K562 (cell line): ENCODE measurements at regions not wholly inside any gene's neighbourhood (a gene's known extent, or its start where the extent isn't known, plus 50 kb on each side); places are given as distances from the start of the nearest gene placed in this dataset.

Source experiments
- ATAC-seq: fragments of 200-7000 bp; cut with Tn5 transposase; 3 replicates; pipeline ENCODE4 v1.9.1; 2020; ENCODE audit warnings: moderate library complexity
- BruUV-seq: library from RNA; stranded (reverse); fragments of 400-500 nt; replicated peaks from 2 replicates; lab custom pipeline; 2021; lab: Mats Ljungman, UMichigan
- CTCF ChIA-PET: fragments of 300-600 bp; formaldehyde crosslinking; extraction: SDS; loops from one replicate; lab custom pipeline; 2021; ENCODE audit warnings: low intra/inter-chr PET ratio; lab: Yijun Ruan, JAX
- POLR2A ChIA-PET: fragments of 300-600, 350-650 bp; sonication (Branson Sonifier 250); formaldehyde crosslinking; extraction: SDS; loops from one replicate; lab custom pipeline; 2021; ENCODE audit warnings: antibody characterized with exemption, inconsistent platforms; lab: Yijun Ruan, JAX
- DNase-seq, 4 experiments: peaks; one replicate each; pipeline versions ENCODE4 v3.0.0 to v3.0.0-alpha.2; 2011 to 2018; ENCODE audit warnings: low spot score in 3 of 4, mixed read lengths in 3 of 4; ENCODE audit errors: extremely low read depth in 1 of 4
- FAIRE-seq: peaks from 2 replicates; lab custom pipeline; 2011; peaks lifted over from hg19 to GRCh38; lab: Jason Lieb, UNC
- H2AFZ ChIP-seq: 2 replicates; pipeline ENCODE4 v1.6.0; 2011; ENCODE audit warnings: low read depth, low read length, control low read depth, inconsistent platforms
- H3K27ac ChIP-seq: fragments of 200-600 bp; 3 replicates; pipeline ENCODE4 v1.8.0; 2011; ENCODE audit warnings: low read depth, mild to moderate bottlenecking, control low read depth, inconsistent platforms, low read length, moderate library complexity, mixed read lengths; ENCODE audit errors: extremely low read depth
- H3K27me3 ChIP-seq, 2 experiments: fragments of 300-600 bp in 1 of 2; 2 replicates in 1 of 2; 3 replicates in 1 of 2; pipeline versions ENCODE4 v1.6.0 to v1.8.0; 2011; ENCODE audit warnings: inconsistent platforms in 2 of 2, low read length in 2 of 2, mild to moderate bottlenecking in 1 of 2, mixed read lengths in 1 of 2, moderate library complexity in 1 of 2; ENCODE audit not compliant: control insufficient read depth in 2 of 2, insufficient read depth in 2 of 2
- H3K36me3 ChIP-seq: fragments of 300-600 bp; 3 replicates; pipeline ENCODE4 v1.8.0; 2011; ENCODE audit warnings: mild to moderate bottlenecking, low read length, inconsistent platforms; ENCODE audit not compliant: control insufficient read depth, insufficient read depth
- H3K4me1 ChIP-seq, 2 experiments: fragments of 200-600 bp in 1 of 2; replicated peaks in 1 of 2; 2 replicates in 1 of 2; 3 replicates in 1 of 2; pipeline versions ENCODE4 v1.5.1 to v1.8.0; 2011; ENCODE audit warnings: inconsistent platforms in 2 of 2, low read length in 2 of 2, mild to moderate bottlenecking in 1 of 2, mixed read lengths in 1 of 2, moderate library complexity in 1 of 2; ENCODE audit not compliant: control insufficient read depth in 2 of 2, insufficient read depth in 2 of 2
- H3K4me2 ChIP-seq: 2 replicates; pipeline ENCODE4 v1.6.1; 2011; ENCODE audit warnings: low read length, control low read depth, inconsistent platforms, mixed read lengths; ENCODE audit not compliant: insufficient read depth
- H3K4me3 ChIP-seq: fragments of 200-600 bp; sonication (generic), shearing (Covaris generic); 2 replicates; pipeline ENCODE4 v1.5.1; 2016; ENCODE audit warnings: control low read depth, inconsistent platforms
- H3K79me2 ChIP-seq: fragments of 200-600 bp; 3 replicates; pipeline ENCODE4 v1.8.0; 2011; ENCODE audit warnings: low read length, inconsistent platforms; ENCODE audit not compliant: control insufficient read depth, insufficient read depth
- H3K9ac ChIP-seq, 2 experiments: 2 replicates each; pipeline versions ENCODE4 v1.6.0 to v1.6.1; 2011; ENCODE audit warnings: low read depth in 2 of 2, low read length in 2 of 2, control low read depth in 1 of 2, inconsistent platforms in 1 of 2, mild to moderate bottlenecking in 1 of 2, mixed read lengths in 1 of 2; ENCODE audit not compliant: insufficient read depth in 1 of 2
- H3K9me1 ChIP-seq: one replicate; pipeline ENCODE4 v1.6.0; 2011; ENCODE audit warnings: inconsistent platforms, mild to moderate bottlenecking, low read length, moderate library complexity; ENCODE audit not compliant: control insufficient read depth, insufficient read depth
- H3K9me3 ChIP-seq: replicated peaks from 2 replicates; pipeline ENCODE4 v1.5.1; 2011; ENCODE audit warnings: low read depth, low read length, inconsistent platforms; ENCODE audit not compliant: control insufficient read depth, insufficient read depth
- H4K20me1 ChIP-seq: replicated peaks from 2 replicates; pipeline ENCODE4 v1.6.1; 2011; ENCODE audit warnings: low read length, inconsistent platforms, mixed read lengths; ENCODE audit not compliant: control insufficient read depth, insufficient read depth
- ARNT ChIP-seq, 2 experiments: fragments of 450-650 bp; IDR thresholded peaks; 2 replicates each; pipeline ENCODE4 v1.6.1; 2016; ENCODE audit warnings: mild to moderate bottlenecking in 1 of 2
- CHD1 ChIP-seq: fragments of 200-600 bp; sonication (generic); IDR thresholded peaks from one replicate; pipeline ENCODE4 v1.6.1; 2012; ENCODE audit warnings: mild to moderate bottlenecking, moderate library complexity, low read length, inconsistent platforms
- GATAD2A ChIP-seq: fragments of 450-650 bp; IDR thresholded peaks from 2 replicates; pipeline ENCODE4 v1.6.1; 2017
- LEF1 ChIP-seq: fragments of 450-650 bp; IDR thresholded peaks from 2 replicates; pipeline ENCODE4 v1.6.1; 2016; ENCODE audit warnings: mild to moderate bottlenecking
- MAFK ChIP-seq: IDR thresholded peaks from 2 replicates; pipeline ENCODE4 v1.6.1; 2011; ENCODE audit warnings: low read length, improper control_type of control experiment
- NCOA2 ChIP-seq, 2 experiments: fragments of 450-650 bp; IDR thresholded peaks; 2 replicates each; pipeline ENCODE4 v1.6.1; 2018; ENCODE audit warnings: mild to moderate bottlenecking in 2 of 2, moderate library complexity in 1 of 2; ENCODE audit not compliant: partially characterized antibody in 2 of 2
- NFATC3 ChIP-seq: fragments of 450-650 bp; IDR thresholded peaks from 2 replicates; pipeline ENCODE4 v1.6.1; 2017; ENCODE audit warnings: mild to moderate bottlenecking
- PRPF4 ChIP-seq: fragments of 200-400 bp; formaldehyde crosslinking; IDR thresholded peaks from one replicate; pipeline ENCODE4 v1.6.1; 2017; ENCODE audit warnings: low read length, low read depth, mild to moderate bottlenecking; ENCODE audit not compliant: insufficient read depth, poor library complexity, severe bottlenecking
- XRCC5 ChIP-seq: fragments of 200-400 bp; formaldehyde crosslinking; IDR thresholded peaks from 2 replicates; pipeline ENCODE4 v1.6.1; 2017; ENCODE audit warnings: low read depth, mild to moderate bottlenecking, low read length
- ZFP36 ChIP-seq: fragments of 150-350 bp; IDR thresholded peaks from 2 replicates; pipeline ENCODE4 v1.6.1; 2018; ENCODE audit warnings: low read length, low read depth; ENCODE audit not compliant: partially characterized antibody
- ZFX ChIP-seq: sonication (generic); formaldehyde crosslinking; IDR thresholded peaks from 2 replicates; pipeline ENCODE4 v1.8.0; 2022; ENCODE audit warnings: mild to moderate bottlenecking, missing genetic modification reagents, moderate library complexity
- ZNF717 ChIP-seq: fragments of 250-450 bp; sonication (Bioruptor Pico); IDR thresholded peaks from 2 replicates; pipeline ENCODE4 v1.5.0; 2021
- ZNF76 ChIP-seq: fragments of 250-450 bp; sonication (Bioruptor Pico); IDR thresholded peaks from 2 replicates; pipeline ENCODE4 v1.4.0; 2020; ENCODE audit warnings: mild to moderate bottlenecking, moderate library complexity, borderline replicate concordance
- ZSCAN32 ChIP-seq: fragments of 450-650 bp; formaldehyde crosslinking; IDR thresholded peaks from 2 replicates; pipeline ENCODE4 v1.4.0; 2020; ENCODE audit warnings: mild to moderate bottlenecking, moderate library complexity
- in situ Hi-C: fragments of 300-500 bp; cut with MboI; formaldehyde crosslinking; loops from 4 replicates; pipeline ENCODE4 v1.15.0; 2018; ENCODE audit warnings: inconsistent platforms, mixed read lengths
- intact Hi-C: fragments of 100-400 bp; cut with micrococcal nuclease; formaldehyde crosslinking; loops from 2 replicates; pipeline ENCODE4 v1.14.2; 2022
- TF ChIP-seq, protein P1 (sequence below): fragments of 450-650 bp; IDR thresholded peaks from one replicate; pipeline ENCODE4 v1.6.1; 2018; ENCODE audit warnings: mild to moderate bottlenecking, moderate library complexity; ENCODE audit not compliant: partially characterized antibody
- TF ChIP-seq, protein P2 (sequence below): sonication (generic); formaldehyde crosslinking; IDR thresholded peaks from 2 replicates; pipeline ENCODE4 v1.8.0; 2023; ENCODE audit warnings: mild to moderate bottlenecking, missing genetic modification reagents

DNA sequence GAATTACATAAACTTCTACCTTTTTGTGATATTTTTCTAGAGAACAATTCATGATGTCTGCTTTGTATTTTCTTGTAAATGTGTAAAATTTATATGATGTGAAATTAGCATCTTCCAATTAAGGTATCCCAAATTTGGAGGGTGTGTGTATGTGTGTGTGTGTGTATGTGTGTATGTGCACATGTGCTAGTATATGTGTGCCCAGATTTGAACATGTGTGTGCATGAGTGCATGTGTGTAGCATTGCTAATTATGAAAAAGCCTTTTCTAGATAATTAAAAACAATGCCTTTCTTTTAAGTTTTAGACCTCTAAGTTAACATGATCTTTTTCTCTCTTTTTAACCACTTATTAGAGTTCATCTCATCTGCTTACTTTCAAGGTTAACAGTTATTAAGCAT is 208.0 kb upstream of the SPOPL start:
- H4K20me1 ChIP-seq: no peaks in the 10 kb centered on the region
- no peak overlapping the region for H2AFZ ChIP-seq
- BruUV-seq: no TSS peak
- no peak for ATAC-seq
- POLR2A ChIA-PET: no interaction called here
- H3K4me3 ChIP-seq: no peak overlapping the region
- no peaks in the 10 kb centered on the region for H3K36me3 ChIP-seq
- H3K79me2 ChIP-seq: no peaks in the 10 kb centered on the region
- no peaks in the 10 kb centered on the region for H3K4me1 ChIP-seq
- in situ Hi-C loops (no loop called here), intact Hi-C loops (no loop called here)
- no peak overlapping the region for H3K4me2 ChIP-seq
- H3K9me1 ChIP-seq: no peaks in the 10 kb centered on the region
- no peak for TF ChIP-seq ZFX
- TF ChIP-seq, protein P1, sequence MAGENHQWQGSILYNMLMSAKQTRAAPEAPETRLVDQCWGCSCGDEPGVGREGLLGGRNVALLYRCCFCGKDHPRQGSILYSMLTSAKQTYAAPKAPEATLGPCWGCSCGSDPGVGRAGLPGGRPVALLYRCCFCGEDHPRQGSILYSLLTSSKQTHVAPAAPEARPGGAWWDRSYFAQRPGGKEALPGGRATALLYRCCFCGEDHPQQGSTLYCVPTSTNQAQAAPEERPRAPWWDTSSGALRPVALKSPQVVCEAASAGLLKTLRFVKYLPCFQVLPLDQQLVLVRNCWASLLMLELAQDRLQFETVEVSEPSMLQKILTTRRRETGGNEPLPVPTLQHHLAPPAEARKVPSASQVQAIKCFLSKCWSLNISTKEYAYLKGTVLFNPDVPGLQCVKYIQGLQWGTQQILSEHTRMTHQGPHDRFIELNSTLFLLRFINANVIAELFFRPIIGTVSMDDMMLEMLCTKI: no peak
- TF ChIP-seq XRCC5: no peak
- no peak for TF ChIP-seq CHD1
- no peak for TF ChIP-seq ZNF76
- no peak for TF ChIP-seq ZSCAN32 (CRISPR knock-in tag)
- TF ChIP-seq GATAD2A: no peak
- no peak for TF ChIP-seq NCOA2 (IDR thresholded peaks at IDR 0.05; ENCODE audit: partially characterized antibody in 2 of 2)
- no peak for TF ChIP-seq MAFK
- no peak for TF ChIP-seq ARNT (IDR thresholded peaks at IDR 0.05)
- TF ChIP-seq NFATC3: no peak
- TF ChIP-seq ZFP36: no peak
- TF ChIP-seq PRPF4: no peak
- TF ChIP-seq LEF1: no peak
- TF ChIP-seq, protein P2, sequence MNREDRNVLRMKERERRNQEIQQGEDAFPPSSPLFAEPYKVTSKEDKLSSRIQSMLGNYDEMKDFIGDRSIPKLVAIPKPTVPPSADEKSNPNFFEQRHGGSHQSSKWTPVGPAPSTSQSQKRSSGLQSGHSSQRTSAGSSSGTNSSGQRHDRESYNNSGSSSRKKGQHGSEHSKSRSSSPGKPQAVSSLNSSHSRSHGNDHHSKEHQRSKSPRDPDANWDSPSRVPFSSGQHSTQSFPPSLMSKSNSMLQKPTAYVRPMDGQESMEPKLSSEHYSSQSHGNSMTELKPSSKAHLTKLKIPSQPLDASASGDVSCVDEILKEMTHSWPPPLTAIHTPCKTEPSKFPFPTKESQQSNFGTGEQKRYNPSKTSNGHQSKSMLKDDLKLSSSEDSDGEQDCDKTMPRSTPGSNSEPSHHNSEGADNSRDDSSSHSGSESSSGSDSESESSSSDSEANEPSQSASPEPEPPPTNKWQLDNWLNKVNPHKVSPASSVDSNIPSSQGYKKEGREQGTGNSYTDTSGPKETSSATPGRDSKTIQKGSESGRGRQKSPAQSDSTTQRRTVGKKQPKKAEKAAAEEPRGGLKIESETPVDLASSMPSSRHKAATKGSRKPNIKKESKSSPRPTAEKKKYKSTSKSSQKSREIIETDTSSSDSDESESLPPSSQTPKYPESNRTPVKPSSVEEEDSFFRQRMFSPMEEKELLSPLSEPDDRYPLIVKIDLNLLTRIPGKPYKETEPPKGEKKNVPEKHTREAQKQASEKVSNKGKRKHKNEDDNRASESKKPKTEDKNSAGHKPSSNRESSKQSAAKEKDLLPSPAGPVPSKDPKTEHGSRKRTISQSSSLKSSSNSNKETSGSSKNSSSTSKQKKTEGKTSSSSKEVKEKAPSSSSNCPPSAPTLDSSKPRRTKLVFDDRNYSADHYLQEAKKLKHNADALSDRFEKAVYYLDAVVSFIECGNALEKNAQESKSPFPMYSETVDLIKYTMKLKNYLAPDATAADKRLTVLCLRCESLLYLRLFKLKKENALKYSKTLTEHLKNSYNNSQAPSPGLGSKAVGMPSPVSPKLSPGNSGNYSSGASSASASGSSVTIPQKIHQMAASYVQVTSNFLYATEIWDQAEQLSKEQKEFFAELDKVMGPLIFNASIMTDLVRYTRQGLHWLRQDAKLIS (CRISPR knock-in tag): no peak
- no peak for TF ChIP-seq ZNF717
- TF ChIP-seq, all 486 proteins: peak for 0
- FAIRE-seq: no peak
- CTCF ChIA-PET: no interaction called here
- no peak for DNase-seq
- H3K9ac ChIP-seq: no peak overlapping the region
- H3K27ac ChIP-seq: no peak overlapping the region
- no peaks in the 10 kb centered on the region for H3K27me3 ChIP-seq
- H3K9me3 ChIP-seq: no peaks in the 10 kb centered on the region
